Mammary epithelial cell (primary cell): ENCODE measurements at regions not wholly inside any gene's neighbourhood (a gene's known extent, or its start where the extent isn't known, plus 50 kb on each side); places are given as distances from the start of the nearest gene placed in this dataset.

ENCODE experiments used
- CTCF ChIP-seq, 2 donors: IDR thresholded peaks in 1 of 2; conservative IDR thresholded peaks in 1 of 2; 2 replicates each; pipeline ENCODE4 v1.5.1; 2011 to 2012; ENCODE audit warnings: inconsistent platforms in 2 of 2, low read length in 2 of 2, mild to moderate bottlenecking in 2 of 2, control low read depth in 1 of 2, low read depth in 1 of 2; ENCODE audit not compliant: insufficient read depth in 1 of 2; ENCODE audit errors: extremely low read depth in 1 of 2
- EZH2 ChIP-seq: IDR thresholded peaks from 2 replicates; pipeline ENCODE4 v1.6.1; 2012; ENCODE audit warnings: low read length, inconsistent platforms, borderline replicate concordance

GRCh38 chr10:120313715-120314114, 143.3 kb upstream of the PLPP4 start:
- TF ChIP-seq EZH2 = no peak
- TF ChIP-seq CTCF (conservative IDR thresholded peaks at IDR 0.05 in 1 of 2, IDR thresholded peaks at IDR 0.05 in 1 of 2; ENCODE audit: extremely low read depth in 1 of 2, insufficient read depth in 1 of 2, low read depth in 1 of 2, low read length in 2 of 2) = no peak
